Endothelial cell of umbilical vein (primary cell): ENCODE measurements at regions not wholly inside any gene's neighbourhood (a gene's known extent, or its start where the extent isn't known, plus 50 kb on each side); places are given as distances from the start of the nearest gene placed in this dataset.

Experiments
- BruUV-seq: library from RNA; stranded (reverse); fragments of 400-500 nt; replicated peaks from 2 replicates; lab custom pipeline; 2021; lab: Mats Ljungman, UMichigan
- CTCF ChIA-PET: fragments of 300-600, 350-600 bp; sonication (Branson Sonifier 250); formaldehyde crosslinking; loops from one replicate; lab custom pipeline; 2021; ENCODE audit warnings: antibody characterized with exemption, inconsistent platforms; lab: Charles Lee
- POLR2A ChIA-PET: fragments of 300-600, 350-600 bp; sonication (Branson Sonifier 250); formaldehyde crosslinking; loops from one replicate; lab custom pipeline; 2021; ENCODE audit warnings: antibody characterized with exemption, inconsistent platforms; lab: Charles Lee
- DNase-seq: peaks from one replicate; pipeline ENCODE4 v3.0.0-alpha.2; 2011; ENCODE audit warnings: low read depth, low spot score
- FAIRE-seq: peaks from 2 replicates; lab custom pipeline; 2011; peaks lifted over from hg19 to GRCh38; lab: Jason Lieb, UNC
- H2AFZ ChIP-seq: 2 replicates; pipeline ENCODE4 v1.6.0; 2012; ENCODE audit warnings: low read depth, low read length, control low read depth, inconsistent platforms
- H3K27ac ChIP-seq: 2 replicates; pipeline ENCODE4 v1.5.1; 2011; ENCODE audit warnings: low read depth, mild to moderate bottlenecking, control low read depth, low read length, moderate library complexity; ENCODE audit not compliant: insufficient read depth
- H3K27me3 ChIP-seq, 2 experiments: 2 replicates each; pipeline versions ENCODE4 v1.6.0 to v1.6.1; 2011; ENCODE audit warnings: low read length in 2 of 2, mixed read lengths in 1 of 2; ENCODE audit not compliant: control insufficient read depth in 2 of 2, insufficient read depth in 2 of 2
- H3K36me3 ChIP-seq, 2 experiments: 2 replicates in 1 of 2; 3 replicates in 1 of 2; pipeline ENCODE4 v1.5.1; 2011; ENCODE audit warnings: low read length in 2 of 2, mild to moderate bottlenecking in 1 of 2, moderate library complexity in 1 of 2; ENCODE audit not compliant: control insufficient read depth in 2 of 2, insufficient read depth in 2 of 2; ENCODE audit errors: extremely low read depth in 1 of 2
- H3K4me1 ChIP-seq: 3 replicates; pipeline ENCODE4 v1.5.1; 2011; ENCODE audit warnings: mild to moderate bottlenecking, low read length; ENCODE audit not compliant: control insufficient read depth, insufficient read depth; ENCODE audit errors: extremely low read depth
- H3K4me2 ChIP-seq: 2 replicates; pipeline ENCODE4 v1.6.1; 2011; ENCODE audit warnings: low read length, control low read depth, mixed read lengths; ENCODE audit not compliant: insufficient read depth
- H3K4me3 ChIP-seq, 3 experiments: fragments of 200-600 bp in 1 of 3; sonication (generic), shearing (Covaris generic) in 1 of 3; replicated peaks in 1 of 3; 2 replicates each; pipeline ENCODE4 v1.5.1; 2011 to 2016; ENCODE audit warnings: control low read depth in 3 of 3, low read length in 3 of 3, mild to moderate bottlenecking in 2 of 3, inconsistent platforms in 1 of 3, low read depth in 1 of 3, moderate library complexity in 1 of 3; ENCODE audit not compliant: insufficient read depth in 1 of 3
- H3K79me2 ChIP-seq: 2 replicates; pipeline ENCODE4 v1.6.0; 2012; ENCODE audit warnings: low read length, inconsistent platforms; ENCODE audit not compliant: control insufficient read depth, insufficient read depth
- H3K9ac ChIP-seq: replicated peaks from 2 replicates; pipeline ENCODE3; 2011; ENCODE audit warnings: low read length, control low read depth; ENCODE audit not compliant: insufficient read depth; ENCODE audit errors: extremely low read depth
- H3K9me1 ChIP-seq: replicated peaks from 3 replicates; pipeline ENCODE4 v1.6.0; 2011; ENCODE audit warnings: mild to moderate bottlenecking, low read length; ENCODE audit not compliant: control insufficient read depth, insufficient read depth; ENCODE audit errors: extremely low read depth
- H3K9me3 ChIP-seq: replicated peaks from 2 replicates; pipeline ENCODE4 v1.5.1; 2012; ENCODE audit warnings: low read length, inconsistent platforms; ENCODE audit not compliant: control insufficient read depth, insufficient read depth
- H4K20me1 ChIP-seq: replicated peaks from 2 replicates; pipeline ENCODE3; 2011; ENCODE audit warnings: mild to moderate bottlenecking, low read length; ENCODE audit not compliant: control insufficient read depth, insufficient read depth; ENCODE audit errors: extremely low read depth
- EZH2 ChIP-seq: IDR thresholded peaks from 2 replicates; pipeline ENCODE4 v1.6.1; 2012; ENCODE audit warnings: borderline replicate concordance, low read depth, mild to moderate bottlenecking, moderate library complexity, low read length, inconsistent platforms; ENCODE audit not compliant: severe bottlenecking
- FOS ChIP-seq: IDR thresholded peaks from 2 replicates; pipeline ENCODE4 v1.6.1; 2011; ENCODE audit warnings: mild to moderate bottlenecking, low read length, moderate library complexity, borderline replicate concordance; ENCODE audit not compliant: insufficient read depth
- GATA2 ChIP-seq: IDR thresholded peaks from 2 replicates; pipeline ENCODE4 v1.7.0; 2011; ENCODE audit warnings: low read depth, mild to moderate bottlenecking, moderate library complexity, mixed read lengths, low read length; ENCODE audit not compliant: insufficient read length, insufficient read depth
- JUN ChIP-seq: IDR thresholded peaks from 2 replicates; pipeline ENCODE4 v1.6.1; 2011; ENCODE audit warnings: borderline replicate concordance, low read depth; ENCODE audit not compliant: insufficient read length, insufficient read depth
- MYC ChIP-seq: IDR thresholded peaks from one replicate; pipeline ENCODE4 v1.6.1; 2011; ENCODE audit warnings: mild to moderate bottlenecking, low read depth, low read length
- POLR2A ChIP-seq: IDR thresholded peaks from 2 replicates; pipeline ENCODE4 v1.6.1; 2012; ENCODE audit warnings: low read depth, mild to moderate bottlenecking, control low read depth, low read length
- POLR2AphosphoS5 ChIP-seq: IDR thresholded peaks from 2 replicates; pipeline ENCODE4 v1.6.1; 2012; ENCODE audit warnings: low read depth, mild to moderate bottlenecking, control low read depth, low read length, moderate library complexity; ENCODE audit not compliant: insufficient read depth
- dilution Hi-C: fragments of 300-500 bp; cut with MboI; formaldehyde crosslinking; loops from one replicate; pipeline ENCODE4 v1.15.0; 2019; ENCODE audit warnings: low sequenced_read_pairs; ENCODE audit not compliant: extremely low pct_ligation_motif_present
- intact Hi-C: fragments of 100-400 bp; cut with micrococcal nuclease; formaldehyde crosslinking; loops from one replicate; pipeline ENCODE4 v1.10.0; 2022
- TF ChIP-seq, protein P1 (sequence below): IDR thresholded peaks from 2 replicates; pipeline ENCODE4 v1.6.1; 2011; ENCODE audit not compliant: insufficient read depth, insufficient read length
- TF ChIP-seq, protein P2 (sequence below), 2 donors: IDR thresholded peaks; 1 replicate in 1 of 2; 2 replicates in 1 of 2; pipeline ENCODE4 v1.5.1; 2011; ENCODE audit warnings: low read length in 2 of 2, mild to moderate bottlenecking in 2 of 2, moderate library complexity in 2 of 2, control low read depth in 1 of 2, inconsistent platforms in 1 of 2, low read depth in 1 of 2; ENCODE audit not compliant: insufficient read depth in 1 of 2; ENCODE audit errors: extremely low read depth in 1 of 2

DNA sequence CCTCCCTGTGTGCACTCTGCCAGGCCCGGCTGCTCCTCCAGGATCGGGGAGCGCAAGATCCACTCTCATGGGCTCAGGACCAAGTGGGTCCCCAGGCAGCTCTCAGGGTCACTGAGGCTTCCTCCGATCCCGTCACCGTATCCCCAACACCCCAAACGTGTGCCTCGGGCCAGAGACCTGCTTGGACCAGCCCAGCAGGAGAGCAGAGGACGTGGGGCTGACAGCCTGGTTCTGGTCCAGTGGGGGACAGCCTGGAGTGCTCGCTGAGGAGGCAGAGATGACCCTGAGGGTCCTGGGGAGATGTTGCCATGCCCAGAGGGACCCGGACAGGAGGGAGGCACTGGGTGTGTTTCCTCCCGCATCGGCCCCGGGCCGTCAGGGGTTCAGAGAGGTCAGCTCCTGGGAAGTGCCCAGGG, 1402.6 kb downstream of the BRD1 start:
- Histone ChIP-seq H2AFZ (no peak overlapping the region), H3K9me3 (peaks cover 14% of the 10 kb centered on the region), H3K36me3 (no peaks in the 10 kb centered on the region), H3K9ac (no peak overlapping the region), H3K27ac (no peak overlapping the region), H3K27me3 (no peaks in the 10 kb centered on the region), H3K4me1 (no peaks in the 10 kb centered on the region), H3K79me2 (no peaks in the 10 kb centered on the region), H3K9me1 (no peaks in the 10 kb centered on the region), H3K4me2 (no peak overlapping the region), H3K4me3 (no peak overlapping the region), H4K20me1 (no peaks in the 10 kb centered on the region)
- TF ChIP-seq, protein P1, sequence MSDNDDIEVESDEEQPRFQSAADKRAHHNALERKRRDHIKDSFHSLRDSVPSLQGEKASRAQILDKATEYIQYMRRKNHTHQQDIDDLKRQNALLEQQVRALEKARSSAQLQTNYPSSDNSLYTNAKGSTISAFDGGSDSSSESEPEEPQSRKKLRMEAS = no peak
- ChIA-PET CTCF (no interaction called here), POLR2A (no interaction called here)
- FAIRE-seq = no peak
- dilution Hi-C loops = no loop called here
- no peak for DNase-seq
- intact Hi-C loops = no loop called here
- BruUV-seq = no TSS peak

DNA sequence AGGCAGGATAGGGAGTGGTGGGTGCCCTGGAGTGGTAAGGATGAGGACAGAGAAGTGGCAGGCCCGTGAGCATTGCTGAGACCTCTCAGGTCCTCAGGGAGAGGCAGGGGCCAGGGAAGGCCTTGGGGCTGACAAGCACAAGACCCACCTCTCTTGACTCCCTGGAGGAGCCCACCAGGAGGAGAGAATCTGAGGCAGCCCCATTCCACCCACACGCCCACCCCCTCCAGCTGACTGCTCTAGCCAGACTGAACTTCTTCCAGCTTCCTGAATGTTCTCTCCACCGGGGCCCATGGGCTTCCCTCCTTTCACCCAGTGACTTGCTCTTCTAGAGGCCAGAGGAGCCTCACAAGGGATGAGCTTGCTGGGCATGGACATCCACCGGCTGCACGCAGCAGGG, 1403.0 kb downstream of the BRD1 start:
- H2AFZ ChIP-seq = no peak overlapping the region
- no peaks in the 10 kb centered on the region for H3K9me1 ChIP-seq
- ChIA-PET CTCF (no interaction called here), POLR2A (no interaction called here)
- H4K20me1 ChIP-seq = no peaks in the 10 kb centered on the region
- no peaks in the 10 kb centered on the region for H3K4me1 ChIP-seq
- no peak overlapping the region for H3K9ac ChIP-seq
- no peak overlapping the region for H3K4me3 ChIP-seq
- no peaks in the 10 kb centered on the region for H3K36me3 ChIP-seq
- dilution Hi-C loops (no loop called here), intact Hi-C loops (no loop called here)
- TF ChIP-seq POLR2A (no peak), GATA2 (no peak), MYC (no peak), FOS (no peak), EZH2 (no peak), POLR2AphosphoS5 (no peak), JUN (no peak)
- TF ChIP-seq, protein P1 = no peak
- TF ChIP-seq, protein P2, sequence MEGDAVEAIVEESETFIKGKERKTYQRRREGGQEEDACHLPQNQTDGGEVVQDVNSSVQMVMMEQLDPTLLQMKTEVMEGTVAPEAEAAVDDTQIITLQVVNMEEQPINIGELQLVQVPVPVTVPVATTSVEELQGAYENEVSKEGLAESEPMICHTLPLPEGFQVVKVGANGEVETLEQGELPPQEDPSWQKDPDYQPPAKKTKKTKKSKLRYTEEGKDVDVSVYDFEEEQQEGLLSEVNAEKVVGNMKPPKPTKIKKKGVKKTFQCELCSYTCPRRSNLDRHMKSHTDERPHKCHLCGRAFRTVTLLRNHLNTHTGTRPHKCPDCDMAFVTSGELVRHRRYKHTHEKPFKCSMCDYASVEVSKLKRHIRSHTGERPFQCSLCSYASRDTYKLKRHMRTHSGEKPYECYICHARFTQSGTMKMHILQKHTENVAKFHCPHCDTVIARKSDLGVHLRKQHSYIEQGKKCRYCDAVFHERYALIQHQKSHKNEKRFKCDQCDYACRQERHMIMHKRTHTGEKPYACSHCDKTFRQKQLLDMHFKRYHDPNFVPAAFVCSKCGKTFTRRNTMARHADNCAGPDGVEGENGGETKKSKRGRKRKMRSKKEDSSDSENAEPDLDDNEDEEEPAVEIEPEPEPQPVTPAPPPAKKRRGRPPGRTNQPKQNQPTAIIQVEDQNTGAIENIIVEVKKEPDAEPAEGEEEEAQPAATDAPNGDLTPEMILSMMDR (IDR thresholded peaks at IDR 0.05; ENCODE audit: extremely low read depth in 1 of 2, insufficient read depth in 1 of 2, low read depth in 1 of 2, low read length in 2 of 2) = no peak
- peaks cover 17% of the 10 kb centered on the region for H3K9me3 ChIP-seq
- DNase-seq = no peak
- H3K27ac ChIP-seq = no peak overlapping the region
- no peaks in the 10 kb centered on the region for H3K79me2 ChIP-seq
- FAIRE-seq = no peak
- H3K27me3 ChIP-seq = no peaks in the 10 kb centered on the region
- no peak overlapping the region for H3K4me2 ChIP-seq
- no TSS peak for BruUV-seq
